ENCODE measurements at regions not wholly inside any gene's neighbourhood (a gene's known extent, or its start where the extent isn't known, plus 50 kb on each side); places are given as distances from the start of the nearest gene placed in this dataset.
A peak's percentile ranks its signal among the peaks of the same experiment; 100 is the strongest.
"Not testable (repeated sequence)": the region's sequence is repeated elsewhere in the genome, so short reads cannot be mapped to it uniquely, and the experiment has no call there.

DNA sequence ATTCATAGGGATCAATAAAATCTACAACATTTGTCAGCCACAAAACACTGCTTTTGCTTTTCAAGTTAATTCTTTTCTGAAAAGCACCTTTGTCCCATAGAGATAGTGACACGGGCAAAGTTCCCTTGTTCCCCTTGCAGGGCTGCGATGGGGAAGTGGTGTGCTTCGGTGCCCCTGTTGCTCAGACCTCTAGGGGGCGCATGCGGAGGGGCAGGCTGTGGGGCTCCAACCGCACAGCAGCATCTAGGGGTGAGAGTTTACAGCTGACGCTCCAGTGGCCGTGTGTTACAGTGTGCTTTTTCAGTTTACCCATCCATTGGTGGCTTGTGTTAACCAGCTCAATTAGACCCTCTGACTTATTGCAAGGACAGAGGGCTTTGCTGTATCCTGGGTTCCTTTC is 1432.2 kb upstream of the ACVR2A start:
- no peaks in the 10 kb centered on the region for H3K9me3 Mint-ChIP-seq
- no peaks in the 10 kb centered on the region for H3K27me3 Mint-ChIP-seq
- H3K27ac Mint-ChIP-seq, result no peak overlapping the region
- no peaks in the 10 kb centered on the region for H3K4me1 Mint-ChIP-seq
- ATAC-seq (no peak), DNase-seq (no peak)
- no peak overlapping the region for H3K4me3 Mint-ChIP-seq

DNA sequence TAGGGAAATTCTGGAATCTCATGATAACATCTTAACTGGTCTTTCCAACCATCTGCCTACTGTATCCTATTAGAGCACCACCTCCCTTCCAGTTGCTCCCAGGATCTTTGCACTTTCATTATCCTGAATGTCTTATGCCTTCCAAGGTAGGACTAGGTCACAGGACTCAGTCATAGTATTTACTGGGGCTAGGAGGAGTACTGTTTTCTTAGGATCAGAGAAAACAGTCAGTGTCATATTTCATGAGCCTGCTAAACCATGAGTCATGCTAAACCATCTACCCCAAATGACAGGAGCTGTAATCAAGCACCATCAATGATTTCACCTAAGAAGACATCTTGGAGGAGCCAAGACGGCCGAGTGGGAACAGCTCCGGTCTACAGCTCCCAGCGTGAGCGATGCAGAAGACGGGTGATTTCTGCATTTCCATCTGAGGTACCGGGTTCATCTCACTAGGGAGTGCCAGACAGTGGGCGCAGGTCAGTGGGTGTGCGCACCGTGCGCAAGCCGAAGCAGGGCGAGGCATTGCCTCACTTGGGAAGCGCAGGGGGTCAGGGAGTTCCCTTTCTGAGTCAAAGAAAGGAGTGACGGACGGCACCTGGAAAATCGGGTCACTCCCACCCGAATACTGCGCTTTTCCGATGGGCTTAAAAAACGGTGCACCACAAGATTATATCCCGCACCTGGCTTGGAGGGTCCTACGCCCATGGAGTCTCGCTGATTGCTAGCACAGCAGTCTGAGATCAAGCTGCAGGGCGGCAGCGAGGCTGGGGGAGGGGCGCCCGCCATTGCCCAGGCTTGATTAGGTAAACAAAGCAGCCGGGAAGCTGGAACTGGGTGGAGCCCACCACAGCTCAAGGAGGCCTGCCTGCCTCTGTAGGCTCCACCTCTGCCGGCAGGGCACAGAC is 1439.2 kb upstream of the ACVR2A start:
- H3K4me3 Mint-ChIP-seq, H3K27ac Mint-ChIP-seq: not testable (repeated sequence)

DNA sequence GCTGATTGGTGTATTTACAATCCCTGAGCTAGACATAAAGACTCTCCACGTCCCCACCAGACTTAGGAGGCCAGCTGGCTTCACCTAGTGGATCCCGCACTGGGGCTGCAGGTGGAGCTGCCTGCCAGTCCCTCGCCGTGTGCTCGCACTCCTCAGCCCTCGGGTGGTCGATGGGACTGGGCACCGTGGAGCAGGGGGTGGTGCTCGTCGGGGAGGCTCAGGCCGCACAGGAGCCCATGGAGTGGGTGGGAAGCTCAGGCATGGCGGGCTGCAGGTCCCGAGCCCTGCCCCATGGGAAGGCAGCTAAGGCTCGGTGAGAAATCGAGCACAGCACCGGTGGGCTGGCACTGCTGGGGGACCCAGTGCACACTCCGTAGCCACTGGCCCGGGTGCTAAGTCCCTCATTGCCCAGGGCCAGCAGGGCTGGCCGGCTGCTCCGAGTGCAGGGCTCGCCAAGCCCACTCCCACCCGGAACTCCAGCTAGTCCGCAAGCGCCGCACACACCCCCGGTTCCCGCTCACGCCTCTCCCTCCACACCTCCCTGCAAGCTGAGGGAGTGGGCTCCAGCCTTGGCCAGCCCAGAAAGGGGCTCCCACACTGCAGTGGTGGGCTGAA is 1441.2 kb upstream of the ACVR2A start:
- not testable (repeated sequence) for H3K4me1 Mint-ChIP-seq, ATAC-seq, H3K27me3 Mint-ChIP-seq, H3K4me3 Mint-ChIP-seq, DNase-seq, H3K27ac Mint-ChIP-seq
- peaks cover 6 to 17% of the 10 kb centered on the region in 2 donors for H3K9me3 Mint-ChIP-seq

More for the DNA sequence above, 1439.2 kb upstream of the ACVR2A start:
- H3K9me3 Mint-ChIP-seq, result peaks cover 6 to 17% of the 10 kb centered on the region in 2 donors
- not testable (repeated sequence) for DNase-seq, H3K27me3 Mint-ChIP-seq, H3K4me1 Mint-ChIP-seq, ATAC-seq

DNA sequence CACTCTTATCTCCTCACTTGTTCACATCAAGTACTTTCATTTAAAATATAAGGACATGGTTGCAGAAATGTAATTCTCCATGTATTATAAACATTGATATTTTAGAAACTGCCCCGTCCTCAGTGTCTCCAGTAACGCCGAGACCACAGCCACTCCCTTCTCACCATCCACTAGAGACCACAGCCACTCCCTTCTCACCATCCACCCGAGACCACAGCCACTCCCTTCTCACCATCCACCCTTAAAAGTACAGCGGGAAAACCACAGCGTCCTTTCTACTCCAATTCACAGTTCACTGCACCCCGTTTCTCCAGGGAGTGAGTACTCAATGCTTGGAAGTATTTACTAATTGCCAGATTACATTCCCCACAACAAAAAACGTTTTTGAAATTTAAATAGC is 1452.2 kb upstream of the ACVR2A start:
- Mint-ChIP-seq H3K27me3 (no peaks in the 10 kb centered on the region), H3K27ac (peak overlapping the region in 1 of 2 donors; percentile 26), H3K4me3 (no peak overlapping the region), H3K9me3 (peaks cover 4 to 10% of the 10 kb centered on the region in 2 donors), H3K4me1 (no peaks in the 10 kb centered on the region)
- ATAC-seq (no peak), DNase-seq (no peak)

DNA sequence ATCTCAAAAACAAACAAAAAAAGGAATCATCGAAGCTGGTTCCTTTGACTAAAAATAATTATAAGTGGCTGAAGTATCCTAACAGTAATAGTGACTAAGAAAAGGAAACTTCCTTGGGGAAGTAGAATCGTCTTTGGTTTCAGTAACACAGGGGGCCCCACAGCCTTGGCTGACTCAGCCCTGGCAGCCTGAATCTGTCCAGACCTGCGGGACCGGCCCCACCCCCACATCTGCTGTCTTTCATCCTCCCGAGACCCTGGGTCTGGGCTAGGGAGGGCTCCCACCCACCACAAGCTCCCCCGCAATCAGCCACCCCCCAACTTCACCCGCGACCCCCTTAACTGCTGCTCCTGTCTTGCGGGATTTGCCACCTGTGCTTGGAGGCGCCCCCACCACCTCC is 1452.6 kb upstream of the ACVR2A start:
- ATAC-seq, result no peak
- no peak for DNase-seq
- H3K4me1 Mint-ChIP-seq, result no peaks in the 10 kb centered on the region
- H3K27me3 Mint-ChIP-seq, result no peaks in the 10 kb centered on the region
- H3K4me3 Mint-ChIP-seq, result no peak overlapping the region
- H3K27ac Mint-ChIP-seq, result no peak overlapping the region
- peaks cover 4 to 10% of the 10 kb centered on the region in 2 donors for H3K9me3 Mint-ChIP-seq

DNA sequence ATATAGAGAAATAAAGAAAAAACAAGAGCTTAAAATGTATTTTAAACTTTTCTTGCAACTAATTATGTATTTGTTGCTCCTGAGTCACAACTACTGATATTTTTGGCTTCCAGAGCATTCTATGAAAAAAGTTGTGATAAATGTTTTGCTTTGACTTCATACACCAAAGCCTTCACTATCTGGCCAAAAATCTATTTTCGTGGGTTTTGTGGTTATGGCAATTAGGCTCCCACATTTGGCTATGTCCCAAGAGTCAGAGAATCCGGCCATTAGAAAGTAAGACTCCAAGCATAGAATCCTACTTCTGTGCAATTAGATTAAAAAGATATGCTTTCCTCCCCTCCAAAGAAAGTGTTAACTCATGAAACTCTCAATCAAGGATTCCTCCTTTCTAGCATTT is 1456.1 kb upstream of the ACVR2A start:
- ATAC-seq, result no peak

DNA sequence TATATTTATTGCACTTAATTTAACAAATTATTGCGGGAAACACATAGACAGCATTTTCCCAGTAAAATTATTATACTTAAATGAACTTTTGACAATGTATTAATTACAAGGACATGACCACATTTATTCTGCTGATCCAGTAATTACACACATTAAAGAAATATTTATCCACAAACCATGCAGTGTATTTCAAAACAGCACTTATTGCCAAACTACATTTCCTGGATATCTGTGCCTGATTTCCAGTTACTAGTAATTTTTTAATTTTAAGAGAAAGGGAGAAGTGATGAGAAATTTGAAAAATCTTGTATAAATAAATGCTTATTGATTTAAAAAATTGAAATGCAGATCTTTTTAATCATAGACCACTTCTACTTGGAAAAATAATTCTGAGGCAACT is 1458.7 kb upstream of the ACVR2A start:
- Mint-ChIP-seq H3K9me3 (no peaks in the 10 kb centered on the region), H3K27ac (no peak overlapping the region), H3K4me3 (no peak overlapping the region), H3K27me3 (no peaks in the 10 kb centered on the region), H3K4me1 (no peaks in the 10 kb centered on the region)
- ATAC-seq (no peak), DNase-seq (no peak)

More for the DNA sequence above, 1456.1 kb upstream of the ACVR2A start:
- H3K27ac Mint-ChIP-seq, result no peak overlapping the region
- peaks cover 0 to 10% of the 10 kb centered on the region in 2 donors for H3K9me3 Mint-ChIP-seq
- H3K4me3 Mint-ChIP-seq, result no peak overlapping the region
- DNase-seq, result no peak
- no peaks in the 10 kb centered on the region for H3K27me3 Mint-ChIP-seq
- no peaks in the 10 kb centered on the region for H3K4me1 Mint-ChIP-seq

DNA sequence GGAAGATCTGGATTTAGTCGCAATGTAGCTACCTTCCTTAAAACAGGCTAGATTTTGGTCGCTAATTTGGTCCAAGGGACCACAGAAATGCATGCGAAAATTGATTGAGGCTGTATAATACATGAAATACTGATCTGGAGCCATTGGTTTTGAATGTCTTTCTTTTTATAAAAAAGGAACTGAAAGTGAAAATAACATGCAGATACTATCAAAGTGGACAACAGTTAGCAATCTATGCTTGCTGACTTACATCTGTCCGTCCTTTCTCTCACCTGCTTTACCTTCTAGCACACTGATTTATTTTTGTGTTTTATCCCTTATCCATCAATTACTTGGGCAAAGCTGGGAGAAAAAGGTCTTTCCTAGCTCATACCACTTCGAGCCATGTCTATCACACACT is 1459.8 kb upstream of the ACVR2A start:
- DNase-seq, result no peak
- no peak overlapping the region for H3K4me3 Mint-ChIP-seq
- H3K4me1 Mint-ChIP-seq, result no peaks in the 10 kb centered on the region
- ATAC-seq, result no peak
- no peak overlapping the region for H3K27ac Mint-ChIP-seq
- no peaks in the 10 kb centered on the region for H3K27me3 Mint-ChIP-seq
- no peaks in the 10 kb centered on the region for H3K9me3 Mint-ChIP-seq

DNA sequence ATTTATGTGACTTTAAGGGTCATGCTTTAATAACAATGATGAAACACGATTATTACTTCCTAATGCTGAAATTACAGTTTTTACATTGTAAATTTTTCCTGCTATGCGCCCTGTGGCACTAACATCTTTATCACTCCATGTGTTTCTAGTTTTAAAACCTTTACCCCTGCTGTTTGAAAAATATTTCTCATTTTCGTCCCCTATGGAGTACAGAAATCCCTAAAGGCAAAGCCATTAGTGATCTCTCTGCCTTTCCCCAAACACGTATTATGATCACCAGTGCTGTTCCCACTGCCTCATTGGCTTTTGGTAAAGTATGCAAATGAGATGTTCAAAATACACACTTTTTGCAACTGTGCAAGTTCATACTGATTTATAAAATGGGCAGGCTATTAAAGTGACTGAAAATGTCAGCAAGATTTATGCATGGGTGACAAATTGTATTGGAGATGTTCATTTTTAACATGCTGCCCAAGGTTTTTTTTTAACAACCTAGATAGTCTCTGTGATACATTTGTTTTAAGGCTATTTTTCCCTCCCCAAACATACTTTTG is 1468.2 kb upstream of the ACVR2A start:
- peaks cover 13 to 14% of the 10 kb centered on the region in 2 donors for H3K9me3 Mint-ChIP-seq
- no peaks in the 10 kb centered on the region for H3K27me3 Mint-ChIP-seq
- no peak overlapping the region for H3K4me3 Mint-ChIP-seq
- no peak overlapping the region for H3K27ac Mint-ChIP-seq
- DNase-seq (no peak), ATAC-seq (no peak)
- no peaks in the 10 kb centered on the region for H3K4me1 Mint-ChIP-seq

DNA sequence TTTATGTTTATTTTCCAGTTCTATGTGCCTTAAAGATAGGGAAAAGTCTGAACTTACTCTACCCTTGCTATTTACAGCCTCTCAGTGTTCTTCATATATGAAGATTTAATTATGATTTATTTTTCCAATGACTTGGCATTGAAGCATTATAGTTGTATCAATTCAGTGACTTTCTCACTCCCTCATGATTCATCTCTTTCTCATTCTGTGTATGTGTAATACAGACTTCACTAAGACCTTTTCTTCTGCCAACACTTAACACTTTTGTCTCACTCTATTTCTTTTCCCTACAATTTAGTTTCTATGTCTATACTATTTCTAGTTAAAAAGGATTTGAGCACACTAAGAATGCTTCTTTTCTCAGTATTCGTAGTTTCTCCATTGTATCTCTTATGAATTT is 1470.3 kb upstream of the ACVR2A start:
- Mint-ChIP-seq H3K9me3 (peaks cover 18 to 21% of the 10 kb centered on the region in 2 donors), H3K4me1 (no peaks in the 10 kb centered on the region), H3K4me3 (no peak overlapping the region), H3K27me3 (no peaks in the 10 kb centered on the region), H3K27ac (no peak overlapping the region)
- no peak for ATAC-seq
- DNase-seq, result no peak

DNA sequence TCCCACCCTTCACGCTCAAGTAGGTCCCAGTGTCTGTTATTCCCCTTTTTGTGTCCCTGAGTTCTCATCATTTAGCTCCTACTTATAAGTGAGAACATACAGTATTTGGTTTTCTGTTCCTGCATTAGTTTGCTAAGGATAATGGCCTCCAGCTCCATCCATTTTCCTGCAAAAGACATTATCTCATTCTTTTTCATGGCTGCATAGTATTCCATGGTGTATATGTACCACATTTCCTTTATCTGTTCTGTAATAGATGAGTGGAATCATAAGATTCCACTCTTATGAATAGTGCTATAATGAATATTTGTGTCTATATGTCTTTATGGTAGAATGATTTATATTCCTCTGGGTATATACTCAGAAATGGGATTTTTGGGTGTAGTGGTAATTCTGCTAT is 1473.5 kb upstream of the ACVR2A start:
- DNase-seq, H3K4me1 Mint-ChIP-seq, ATAC-seq, H3K27ac Mint-ChIP-seq, H3K27me3 Mint-ChIP-seq, H3K4me3 Mint-ChIP-seq: not testable (repeated sequence)
- H3K9me3 Mint-ChIP-seq, result peaks cover 21 to 22% of the 10 kb centered on the region in 2 donors

DNA sequence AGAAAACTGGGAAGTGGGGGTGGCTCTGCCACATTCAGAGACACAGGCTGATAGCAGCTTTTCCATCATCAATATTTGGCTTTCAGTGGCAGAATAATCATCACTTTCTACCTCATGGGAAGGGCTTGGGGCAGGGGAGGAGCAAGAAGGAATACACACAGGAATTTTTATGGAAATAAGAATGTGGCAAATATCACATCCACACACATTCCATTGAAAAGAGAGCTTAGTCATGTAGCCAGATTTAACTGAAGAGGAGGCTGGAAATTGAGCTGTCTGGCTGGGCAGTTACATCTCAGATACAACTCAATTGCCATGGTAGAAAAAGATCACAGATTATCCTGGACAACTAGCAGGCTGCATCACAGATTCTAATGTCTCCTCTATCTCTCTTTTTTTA is 1474.0 kb upstream of the ACVR2A start:
- DNase-seq, result no peak

DNA sequence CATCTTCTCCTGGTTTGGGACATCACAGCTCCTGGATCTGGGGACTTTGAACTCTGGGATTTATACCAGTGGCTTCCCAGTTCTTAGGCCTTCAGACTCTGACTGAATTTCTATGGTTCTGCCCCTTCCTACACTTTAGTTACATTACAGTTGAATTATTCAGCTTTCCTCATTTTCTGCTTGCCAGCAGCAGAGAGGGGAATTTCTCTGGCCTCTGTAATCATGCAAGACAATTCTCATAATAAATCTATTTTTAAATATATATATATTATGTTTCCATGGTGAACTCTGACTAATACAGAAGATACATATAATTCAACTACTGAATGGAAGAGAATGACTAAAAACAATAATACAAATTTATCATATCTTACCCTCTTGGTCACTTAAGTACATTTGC is 1478.6 kb upstream of the ACVR2A start:
- Mint-ChIP-seq H3K27ac (no peak overlapping the region), H3K27me3 (no peaks in the 10 kb centered on the region), H3K4me3 (no peak overlapping the region), H3K9me3 (peaks cover 5 to 6% of the 10 kb centered on the region in 2 donors), H3K4me1 (no peaks in the 10 kb centered on the region)
- DNase-seq (no peak), ATAC-seq (no peak)

More for the DNA sequence above, 1474.0 kb upstream of the ACVR2A start:
- Mint-ChIP-seq H3K9me3 (peaks cover 21 to 22% of the 10 kb centered on the region in 2 donors), H3K4me1 (no peaks in the 10 kb centered on the region), H3K4me3 (no peak overlapping the region), H3K27me3 (no peaks in the 10 kb centered on the region), H3K27ac (no peak overlapping the region)
- ATAC-seq, result no peak

DNA sequence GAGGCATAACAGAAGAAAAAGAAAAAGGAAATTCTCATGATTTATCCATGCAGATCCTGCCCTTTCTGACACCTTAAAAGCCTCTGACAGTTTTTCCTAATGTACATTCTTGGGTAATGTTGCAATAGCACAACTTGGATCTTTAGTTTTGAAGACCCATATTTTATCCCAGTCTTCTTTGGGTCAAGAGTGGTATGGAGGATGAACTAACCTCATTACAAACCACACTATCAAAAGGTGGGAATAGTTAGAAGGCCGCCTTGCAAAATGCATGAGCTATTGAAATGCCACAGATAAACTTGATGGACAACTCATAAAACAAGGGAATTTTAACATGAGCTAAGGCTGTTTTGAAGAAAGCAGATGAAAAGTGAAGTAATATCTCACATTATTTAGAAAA is 1479.8 kb upstream of the ACVR2A start:
- Mint-ChIP-seq H3K9me3 (peaks cover 0 to 3% of the 10 kb centered on the region in 2 donors), H3K27me3 (no peaks in the 10 kb centered on the region), H3K4me1 (no peaks in the 10 kb centered on the region), H3K4me3 (no peak overlapping the region), H3K27ac (no peak overlapping the region)
- no peak for ATAC-seq
- no peak for DNase-seq

DNA sequence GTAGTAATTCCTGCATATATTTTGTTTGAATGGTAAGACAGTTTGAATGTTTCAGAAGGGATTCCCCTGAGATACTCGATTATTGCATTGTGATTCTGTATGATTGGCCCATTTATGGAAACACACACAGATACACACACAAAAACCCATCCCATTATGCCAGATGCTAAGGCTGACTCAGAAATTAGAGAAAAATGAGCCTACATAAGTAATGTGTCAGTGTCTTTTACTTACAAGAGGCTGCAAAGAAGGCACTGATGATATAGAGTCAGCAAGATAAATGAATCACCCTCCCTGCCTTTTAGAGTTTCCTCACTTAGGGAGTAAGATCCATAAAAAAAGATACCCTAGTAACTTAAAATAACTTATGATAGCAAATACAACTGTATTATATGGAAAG is 1481.1 kb upstream of the ACVR2A start:
- H3K27me3 Mint-ChIP-seq, result no peaks in the 10 kb centered on the region
- H3K9me3 Mint-ChIP-seq, result peaks cover 0 to 2% of the 10 kb centered on the region in 2 donors
- no peak overlapping the region for H3K27ac Mint-ChIP-seq
- no peak overlapping the region for H3K4me3 Mint-ChIP-seq
- ATAC-seq, result no peak
- no peaks in the 10 kb centered on the region for H3K4me1 Mint-ChIP-seq
- DNase-seq, result no peak

DNA sequence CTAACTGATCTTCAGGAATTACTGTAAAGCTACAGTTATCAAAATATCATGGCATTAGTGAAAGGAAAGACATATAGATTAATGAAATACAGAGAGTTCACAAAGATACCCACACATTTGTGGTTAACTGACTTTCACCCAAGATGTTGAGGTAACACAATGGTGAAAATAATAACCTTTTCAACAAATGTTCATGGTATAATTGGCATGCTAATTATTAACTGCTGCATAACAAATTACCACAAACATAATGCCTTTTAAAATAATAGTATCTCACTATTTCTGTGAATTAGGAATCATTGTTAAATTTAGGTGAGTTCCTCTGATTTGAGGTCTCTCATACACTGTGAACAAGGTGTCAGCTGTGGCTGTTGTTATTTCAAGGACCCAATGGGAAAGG is 1493.1 kb upstream of the ACVR2A start:
- Mint-ChIP-seq H3K27ac (no peak overlapping the region), H3K27me3 (no peaks in the 10 kb centered on the region), H3K9me3 (peaks cover 0 to 9% of the 10 kb centered on the region in 2 donors), H3K4me3 (no peak overlapping the region), H3K4me1 (no peaks in the 10 kb centered on the region)
- ATAC-seq (no peak), DNase-seq (no peak)
